ENCODE measurements at regions not wholly inside any gene's neighbourhood (a gene's known extent, or its start where the extent isn't known, plus 50 kb on each side); places are given as distances from the start of the nearest gene placed in this dataset.
A peak's percentile ranks its signal among the peaks of the same experiment; 100 is the strongest.

DNA sequence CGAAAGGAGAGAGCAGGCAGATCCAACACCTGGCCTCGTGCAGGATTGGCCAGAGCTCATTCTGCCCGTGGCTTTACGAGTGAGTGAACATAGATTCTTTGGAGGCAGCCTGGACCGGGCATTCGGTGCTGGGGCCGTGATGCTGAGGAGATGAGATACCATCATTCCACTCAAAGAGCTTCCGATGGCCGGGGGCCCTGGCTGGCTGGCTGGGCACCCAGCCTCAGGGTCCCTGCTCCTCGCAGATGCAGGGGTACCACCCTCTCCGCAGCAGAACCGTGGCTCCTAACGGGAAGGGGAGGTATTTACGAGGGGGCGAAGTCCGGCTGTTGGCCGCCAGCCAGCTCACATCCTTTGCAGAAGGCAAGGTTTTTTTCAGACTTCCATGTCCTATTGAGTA is 66.1 kb upstream of the FOXF1 start:
- Mint-ChIP-seq H3K4me3 (no peak overlapping the region), H3K27me3 (ENCODE audit: low read depth, poor library complexity) (peaks cover 4% of the 10 kb centered on the region), H3K27ac (no peak overlapping the region), H3K4me1 (peaks cover 24% of the 10 kb centered on the region), H3K9me3 (peaks cover 10% of the 10 kb centered on the region), H3K36me3 (ENCODE audit: low read depth) (no peaks in the 10 kb centered on the region)
- TF ChIP-seq, protein P1, sequence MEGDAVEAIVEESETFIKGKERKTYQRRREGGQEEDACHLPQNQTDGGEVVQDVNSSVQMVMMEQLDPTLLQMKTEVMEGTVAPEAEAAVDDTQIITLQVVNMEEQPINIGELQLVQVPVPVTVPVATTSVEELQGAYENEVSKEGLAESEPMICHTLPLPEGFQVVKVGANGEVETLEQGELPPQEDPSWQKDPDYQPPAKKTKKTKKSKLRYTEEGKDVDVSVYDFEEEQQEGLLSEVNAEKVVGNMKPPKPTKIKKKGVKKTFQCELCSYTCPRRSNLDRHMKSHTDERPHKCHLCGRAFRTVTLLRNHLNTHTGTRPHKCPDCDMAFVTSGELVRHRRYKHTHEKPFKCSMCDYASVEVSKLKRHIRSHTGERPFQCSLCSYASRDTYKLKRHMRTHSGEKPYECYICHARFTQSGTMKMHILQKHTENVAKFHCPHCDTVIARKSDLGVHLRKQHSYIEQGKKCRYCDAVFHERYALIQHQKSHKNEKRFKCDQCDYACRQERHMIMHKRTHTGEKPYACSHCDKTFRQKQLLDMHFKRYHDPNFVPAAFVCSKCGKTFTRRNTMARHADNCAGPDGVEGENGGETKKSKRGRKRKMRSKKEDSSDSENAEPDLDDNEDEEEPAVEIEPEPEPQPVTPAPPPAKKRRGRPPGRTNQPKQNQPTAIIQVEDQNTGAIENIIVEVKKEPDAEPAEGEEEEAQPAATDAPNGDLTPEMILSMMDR (IDR thresholded peaks at IDR 0.05) = no peak
- no peak for DNase-seq

DNA sequence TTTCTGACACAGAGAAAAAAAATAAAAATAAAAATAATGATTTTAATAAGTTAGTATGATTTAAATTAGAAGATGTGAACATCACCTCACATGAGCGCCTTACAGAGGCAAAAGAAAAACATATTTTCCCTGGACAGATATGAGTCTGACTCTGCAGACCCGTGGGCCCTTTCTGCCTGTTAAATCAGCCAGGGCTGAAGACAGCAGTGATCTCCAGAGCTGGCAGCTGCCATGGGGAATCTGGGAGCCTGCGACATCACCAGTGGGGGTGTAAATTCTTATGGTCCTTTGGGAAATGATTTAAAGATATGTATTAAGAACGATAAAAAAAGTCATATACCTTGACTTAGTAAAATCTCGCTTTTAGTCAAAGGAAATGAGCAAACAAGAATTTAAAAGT is 65.7 kb upstream of the FOXF1 start:
- peaks cover 10% of the 10 kb centered on the region for H3K9me3 Mint-ChIP-seq
- TF ChIP-seq, protein P1 (IDR thresholded peaks at IDR 0.05) = no peak
- peaks cover 28% of the 10 kb centered on the region for H3K4me1 Mint-ChIP-seq
- no peak overlapping the region for H3K27ac Mint-ChIP-seq
- H3K27me3 Mint-ChIP-seq (ENCODE audit: low read depth, poor library complexity) = no peaks in the 10 kb centered on the region
- no peaks in the 10 kb centered on the region for H3K36me3 Mint-ChIP-seq (ENCODE audit: low read depth)
- no peak for DNase-seq
- H3K4me3 Mint-ChIP-seq = no peak overlapping the region

DNA sequence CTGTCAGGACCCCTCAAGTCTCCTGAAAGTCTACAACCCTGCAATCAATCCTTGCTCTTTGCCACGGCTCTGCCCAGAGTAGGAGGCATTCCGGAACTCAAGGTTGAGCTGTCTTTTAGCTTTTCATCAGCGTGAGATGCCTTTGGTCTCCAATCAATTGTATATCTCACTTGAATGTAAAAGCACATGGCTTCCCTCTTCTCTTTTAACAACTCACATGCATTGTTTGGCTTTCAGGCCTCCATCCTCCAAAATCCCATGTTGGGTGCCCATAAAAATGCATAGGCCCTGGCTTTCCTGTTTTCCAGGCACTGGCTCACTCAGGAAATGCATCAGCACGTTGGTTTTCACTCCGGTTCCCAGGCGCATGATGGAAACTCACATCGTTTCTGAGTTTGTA is 64.0 kb upstream of the FOXF1 start:
- Mint-ChIP-seq H3K36me3 (ENCODE audit: low read depth) (no peaks in the 10 kb centered on the region), H3K9me3 (peaks cover 23% of the 10 kb centered on the region), H3K27me3 (ENCODE audit: low read depth, poor library complexity) (peaks cover 4% of the 10 kb centered on the region), H3K4me1 (peaks cover 31% of the 10 kb centered on the region), H3K4me3 (no peak overlapping the region), H3K27ac (no peak overlapping the region)
- no peak for DNase-seq
- TF ChIP-seq, protein P1 (IDR thresholded peaks at IDR 0.05) = no peak

DNA sequence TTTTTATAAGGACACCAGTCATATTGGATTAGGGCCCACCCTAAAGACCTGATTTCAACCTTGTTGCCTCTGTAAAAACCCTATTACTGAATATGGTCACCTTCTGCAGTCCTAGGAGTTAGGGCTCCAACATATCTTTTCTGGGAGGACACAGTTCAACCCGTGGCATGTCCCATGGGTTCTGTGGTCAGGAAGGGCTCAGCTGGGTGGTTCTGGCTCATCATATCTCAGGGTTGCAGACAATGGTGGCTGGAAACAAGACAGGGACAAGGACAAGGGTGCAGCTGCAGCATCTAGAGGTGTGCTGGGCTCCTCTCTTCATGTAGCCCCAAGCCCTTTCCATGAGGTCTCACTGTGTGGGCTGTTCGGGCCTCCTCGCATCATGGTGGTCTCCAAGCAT is 63.1 kb upstream of the FOXF1 start:
- peaks cover 26% of the 10 kb centered on the region for H3K9me3 Mint-ChIP-seq
- H3K4me3 Mint-ChIP-seq = no peak overlapping the region
- TF ChIP-seq, protein P1 (IDR thresholded peaks at IDR 0.05) = no peak
- peaks cover 27% of the 10 kb centered on the region for H3K4me1 Mint-ChIP-seq
- no peak overlapping the region for H3K27ac Mint-ChIP-seq
- no peaks in the 10 kb centered on the region for H3K36me3 Mint-ChIP-seq (ENCODE audit: low read depth)
- DNase-seq = no peak
- peaks cover 4% of the 10 kb centered on the region for H3K27me3 Mint-ChIP-seq (ENCODE audit: low read depth, poor library complexity)

DNA sequence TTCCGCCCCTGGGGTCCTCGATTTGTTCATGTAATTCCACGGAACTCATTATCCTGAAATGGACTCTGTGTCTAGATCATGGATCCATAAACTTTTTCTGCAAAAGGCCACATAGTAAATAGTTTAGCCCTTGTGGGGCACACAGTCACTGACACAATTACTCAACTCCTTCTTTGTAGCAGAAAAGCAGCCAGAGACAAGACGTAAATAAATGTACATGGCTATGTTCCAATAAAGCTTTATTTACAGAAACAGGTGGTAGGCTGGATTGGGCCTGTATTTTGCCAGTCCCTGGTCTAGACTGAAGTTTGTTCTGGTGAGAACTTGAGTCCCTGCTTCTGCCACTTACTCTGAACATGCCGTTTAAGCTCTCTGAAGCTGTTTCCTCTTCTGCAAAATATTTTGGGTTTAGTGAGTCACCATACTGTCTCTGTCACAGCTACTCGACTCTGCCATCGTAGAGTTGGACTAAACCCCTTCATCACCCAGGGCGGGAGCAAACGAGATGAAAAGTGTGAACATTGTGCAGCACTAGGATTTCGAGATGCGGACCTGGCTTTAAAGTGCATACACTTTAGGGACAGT is 61.9 kb upstream of the FOXF1 start:
- Mint-ChIP-seq H3K4me1 (peaks cover 24% of the 10 kb centered on the region), H3K27me3 (ENCODE audit: low read depth, poor library complexity) (peaks cover 6% of the 10 kb centered on the region), H3K36me3 (ENCODE audit: low read depth) (no peaks in the 10 kb centered on the region), H3K27ac (no peak overlapping the region), H3K9me3 (peaks cover 26% of the 10 kb centered on the region), H3K4me3 (no peak overlapping the region)
- DNase-seq = no peak
- TF ChIP-seq, protein P1 (IDR thresholded peaks at IDR 0.05) = no peak

DNA sequence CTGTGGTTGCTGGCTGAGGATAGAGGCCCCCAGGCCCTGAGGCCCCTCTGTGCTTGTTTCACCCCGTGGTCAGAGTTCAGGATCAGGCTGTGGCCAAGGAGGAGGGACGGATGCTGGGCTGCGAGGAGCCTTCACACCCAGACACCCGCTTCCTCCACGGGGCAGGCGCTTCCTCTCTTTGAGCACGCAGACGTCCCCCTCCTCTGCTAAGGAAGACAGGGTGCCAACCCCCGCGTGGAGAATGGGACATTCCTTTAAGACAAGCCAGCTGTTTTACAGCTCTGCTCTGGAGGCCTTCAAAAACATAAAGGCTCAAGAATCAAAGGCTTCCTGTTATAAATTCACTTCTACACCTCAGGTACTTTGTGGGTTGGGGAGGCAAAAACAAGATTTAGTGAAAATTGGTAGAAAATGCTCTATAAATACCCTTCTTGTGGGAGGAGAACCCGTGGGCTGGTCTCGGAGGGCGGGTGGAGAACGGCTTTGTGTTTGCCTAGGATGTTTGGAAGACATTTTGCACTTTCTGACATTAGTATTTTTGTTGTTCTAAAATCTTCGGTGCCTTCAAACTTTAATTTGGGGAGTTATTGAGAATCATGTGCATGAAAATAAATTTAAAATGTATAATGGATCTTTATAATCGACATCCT is 60.8 kb upstream of the FOXF1 start:
- Mint-ChIP-seq H3K9me3 (peaks cover 31% of the 10 kb centered on the region), H3K27ac (peak overlapping the region; percentile 64), H3K4me1 (peaks cover 14% of the 10 kb centered on the region), H3K4me3 (no peak overlapping the region), H3K36me3 (ENCODE audit: low read depth) (no peaks in the 10 kb centered on the region), H3K27me3 (ENCODE audit: low read depth, poor library complexity) (peaks cover 7% of the 10 kb centered on the region)
- no peak for DNase-seq
- TF ChIP-seq, protein P1 (IDR thresholded peaks at IDR 0.05) = no peak

All from nephron progenitor cell (in vitro differentiated cells).